DND-41 (cell line): ENCODE measurements at regions not wholly inside any gene's neighbourhood (a gene's known extent, or its start where the extent isn't known, plus 50 kb on each side); places are given as distances from the start of the nearest gene placed in this dataset.

Source experiments
- ATAC-seq: fragments of 200-7000 bp; cut with Tn5 transposase; 3 replicates; pipeline ENCODE4 v1.9.1; 2021; ENCODE audit warnings: low read depth; ENCODE audit not compliant: insufficient read depth
- DNase-seq: peaks from one replicate; pipeline ENCODE4 v3.0.0-alpha.2; 2020
- H2AFZ ChIP-seq: 2 replicates; pipeline ENCODE4 v1.6.0; 2012; ENCODE audit warnings: low read depth, low read length
- H3K27ac ChIP-seq: 2 replicates; pipeline ENCODE4 v1.5.1; 2012; ENCODE audit warnings: low read length, inconsistent platforms
- H3K27me3 ChIP-seq: fragments of 200-600 bp; sonication (generic); 2 replicates; pipeline ENCODE4 v1.6.0; 2012; ENCODE audit warnings: low read length, mild to moderate bottlenecking, inconsistent platforms; ENCODE audit not compliant: insufficient read depth, poor library complexity
- H3K36me3 ChIP-seq: 2 replicates; pipeline ENCODE4 v1.5.1; 2012; ENCODE audit warnings: low read length, inconsistent platforms; ENCODE audit not compliant: insufficient read depth
- H3K4me1 ChIP-seq: 2 replicates; pipeline ENCODE4 v1.5.1; 2012; ENCODE audit warnings: mild to moderate bottlenecking, low read length; ENCODE audit not compliant: insufficient read depth
- H3K4me2 ChIP-seq: 2 replicates; pipeline ENCODE4 v1.6.0; 2012; ENCODE audit warnings: mild to moderate bottlenecking, moderate library complexity, low read length, inconsistent platforms; ENCODE audit not compliant: insufficient read depth
- H3K4me3 ChIP-seq, 2 experiments: fragments of 200-600 bp in 1 of 2; shearing (Covaris generic) in 1 of 2; 2 replicates each; pipeline ENCODE4 v1.5.1; 2012 to 2016; ENCODE audit warnings: inconsistent platforms in 2 of 2, low read length in 2 of 2, mild to moderate bottlenecking in 2 of 2, low read depth in 1 of 2, moderate library complexity in 1 of 2
- H3K79me2 ChIP-seq: 2 replicates; pipeline ENCODE4 v1.6.0; 2012; ENCODE audit warnings: low read length, inconsistent platforms; ENCODE audit not compliant: insufficient read depth
- H3K9ac ChIP-seq: 2 replicates; pipeline ENCODE4 v1.6.0; 2012; ENCODE audit warnings: low read depth, mild to moderate bottlenecking, inconsistent platforms, low read length, moderate library complexity
- H3K9me3 ChIP-seq: 2 replicates; pipeline ENCODE4 v1.5.1; 2012; ENCODE audit warnings: low read length, moderate library complexity, mild to moderate bottlenecking, inconsistent platforms; ENCODE audit not compliant: insufficient read depth, severe bottlenecking
- H4K20me1 ChIP-seq: 2 replicates; pipeline ENCODE4 v1.6.0; 2012; ENCODE audit warnings: low read length; ENCODE audit not compliant: insufficient read depth
- EZH2 ChIP-seq: IDR thresholded peaks from 3 replicates; pipeline ENCODE4 v1.6.1; 2012; ENCODE audit warnings: borderline replicate concordance, low read depth, mild to moderate bottlenecking, moderate library complexity, low read length, inconsistent platforms; ENCODE audit not compliant: severe bottlenecking
- TF ChIP-seq, protein P1 (sequence below): IDR thresholded peaks from 2 replicates; pipeline ENCODE4 v1.5.1; 2012; ENCODE audit warnings: borderline replicate concordance, low read length, moderate library complexity, mild to moderate bottlenecking; ENCODE audit not compliant: poor library complexity, severe bottlenecking; ENCODE audit errors: extremely low read depth

DNA sequence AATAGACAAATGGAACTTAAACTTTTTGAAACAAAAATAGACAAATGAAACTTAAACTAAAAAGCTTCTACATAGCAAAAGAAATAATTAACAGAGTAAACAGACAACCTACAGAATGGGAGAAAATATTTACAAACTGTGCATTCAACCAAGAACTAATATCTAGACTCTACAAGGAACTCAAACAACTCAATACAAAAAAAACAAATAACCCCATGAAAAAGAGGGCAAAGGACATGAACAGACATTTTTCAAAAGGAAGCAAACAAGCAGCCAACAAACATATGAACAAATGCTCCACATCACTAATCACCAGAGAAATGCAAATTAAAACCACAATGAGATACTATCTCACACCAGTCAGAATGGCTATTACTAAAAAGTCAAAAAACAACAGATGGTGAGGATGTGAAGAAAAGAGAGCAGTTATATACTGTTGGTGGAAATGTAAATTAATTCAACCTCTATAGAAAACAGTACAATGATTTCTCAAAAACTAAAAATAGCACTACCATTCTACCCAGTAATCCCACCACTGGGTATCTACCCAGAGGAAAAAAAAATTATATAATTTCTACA is 170.8 kb upstream of the RGMB start:
- no peak for TF ChIP-seq EZH2
- TF ChIP-seq, protein P1, sequence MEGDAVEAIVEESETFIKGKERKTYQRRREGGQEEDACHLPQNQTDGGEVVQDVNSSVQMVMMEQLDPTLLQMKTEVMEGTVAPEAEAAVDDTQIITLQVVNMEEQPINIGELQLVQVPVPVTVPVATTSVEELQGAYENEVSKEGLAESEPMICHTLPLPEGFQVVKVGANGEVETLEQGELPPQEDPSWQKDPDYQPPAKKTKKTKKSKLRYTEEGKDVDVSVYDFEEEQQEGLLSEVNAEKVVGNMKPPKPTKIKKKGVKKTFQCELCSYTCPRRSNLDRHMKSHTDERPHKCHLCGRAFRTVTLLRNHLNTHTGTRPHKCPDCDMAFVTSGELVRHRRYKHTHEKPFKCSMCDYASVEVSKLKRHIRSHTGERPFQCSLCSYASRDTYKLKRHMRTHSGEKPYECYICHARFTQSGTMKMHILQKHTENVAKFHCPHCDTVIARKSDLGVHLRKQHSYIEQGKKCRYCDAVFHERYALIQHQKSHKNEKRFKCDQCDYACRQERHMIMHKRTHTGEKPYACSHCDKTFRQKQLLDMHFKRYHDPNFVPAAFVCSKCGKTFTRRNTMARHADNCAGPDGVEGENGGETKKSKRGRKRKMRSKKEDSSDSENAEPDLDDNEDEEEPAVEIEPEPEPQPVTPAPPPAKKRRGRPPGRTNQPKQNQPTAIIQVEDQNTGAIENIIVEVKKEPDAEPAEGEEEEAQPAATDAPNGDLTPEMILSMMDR = no peak

DNA sequence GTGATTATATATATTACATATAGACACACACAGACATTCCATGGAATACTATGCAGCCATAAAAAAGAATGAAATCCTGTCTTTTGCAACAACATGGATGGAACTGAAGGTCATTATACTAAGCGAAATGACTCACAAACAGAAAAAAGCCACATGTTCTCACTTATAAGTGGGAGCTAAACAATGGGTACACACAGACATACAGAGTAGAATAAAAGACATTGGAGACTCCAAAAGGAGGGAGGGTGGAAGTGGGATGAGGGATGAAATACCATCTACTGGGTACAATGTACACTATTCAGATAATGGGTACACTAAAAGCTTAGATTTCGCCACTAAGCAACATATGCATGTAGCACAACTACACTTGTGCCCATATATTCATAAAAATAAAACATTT is 170.0 kb upstream of the RGMB start:
- Histone ChIP-seq H3K36me3 (no peaks in the 10 kb centered on the region), H3K9ac (no peak overlapping the region), H2AFZ (no peak overlapping the region), H3K4me1 (no peaks in the 10 kb centered on the region), H3K79me2 (no peaks in the 10 kb centered on the region), H3K9me3 (peaks cover 3% of the 10 kb centered on the region), H3K27ac (no peak overlapping the region), H4K20me1 (no peaks in the 10 kb centered on the region), H3K4me2 (no peak overlapping the region), H3K27me3 (no peaks in the 10 kb centered on the region), H3K4me3 (no peak overlapping the region)
- no peak for DNase-seq
- TF ChIP-seq, protein P1 = no peak
- no peak for TF ChIP-seq EZH2
- ATAC-seq = no peak

More for the DNA sequence above, 170.8 kb upstream of the RGMB start:
- Histone ChIP-seq H2AFZ (no peak overlapping the region), H3K4me1 (no peaks in the 10 kb centered on the region), H3K79me2 (no peaks in the 10 kb centered on the region), H3K4me2 (no peak overlapping the region), H3K9ac (no peak overlapping the region), H3K27ac (no peak overlapping the region), H3K27me3 (no peaks in the 10 kb centered on the region), H3K36me3 (no peaks in the 10 kb centered on the region), H4K20me1 (no peaks in the 10 kb centered on the region), H3K4me3 (no peak overlapping the region), H3K9me3 (peaks cover 3% of the 10 kb centered on the region)
- DNase-seq (no peak), ATAC-seq (no peak)

DNA sequence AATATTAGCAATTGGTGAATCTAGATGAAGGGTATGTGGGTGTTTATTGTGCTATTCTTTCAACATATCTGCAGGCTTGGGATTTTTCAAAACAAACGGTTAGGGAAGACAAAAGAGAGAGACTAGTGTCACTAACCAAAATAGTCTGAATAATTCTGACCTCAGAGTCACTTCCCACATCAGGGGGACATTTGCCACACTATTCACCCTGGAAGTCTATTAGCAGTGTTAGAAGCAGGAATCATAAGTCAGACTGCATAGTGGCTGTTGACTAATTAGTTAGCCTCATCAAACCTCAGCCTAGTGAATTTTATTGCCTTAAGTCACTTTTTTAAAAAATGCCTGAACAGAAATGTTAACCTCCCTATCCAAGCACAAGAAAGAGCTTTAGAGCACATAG is 169.2 kb upstream of the RGMB start:
- H4K20me1 ChIP-seq = no peaks in the 10 kb centered on the region
- H3K27me3 ChIP-seq = no peaks in the 10 kb centered on the region
- DNase-seq (no peak), ATAC-seq (no peak)
- no peak overlapping the region for H2AFZ ChIP-seq
- no peaks in the 10 kb centered on the region for H3K4me1 ChIP-seq
- peaks cover 3% of the 10 kb centered on the region for H3K9me3 ChIP-seq
- H3K36me3 ChIP-seq = no peaks in the 10 kb centered on the region
- H3K27ac ChIP-seq = no peak overlapping the region
- H3K9ac ChIP-seq = no peak overlapping the region
- no peak overlapping the region for H3K4me2 ChIP-seq
- H3K4me3 ChIP-seq = no peak overlapping the region
- TF ChIP-seq, protein P1 = no peak
- TF ChIP-seq EZH2 = no peak
- no peaks in the 10 kb centered on the region for H3K79me2 ChIP-seq
